Mesenteric fat pad (tissue), 1 donor: ENCODE measurements at regions not wholly inside any gene's neighbourhood (a gene's known extent, or its start where the extent isn't known, plus 50 kb on each side); places are given as distances from the start of the nearest gene placed in this dataset.
"Not testable (repeated sequence)": the region's sequence is repeated elsewhere in the genome, so short reads cannot be mapped to it uniquely, and the experiment has no call there.

Source experiments
- DNase-seq: peaks from one replicate; pipeline ENCODE4 v3.0.0-alpha.2; 2020; ENCODE audit warnings: low spot score
- donor health status: DM: yes; HTN: yes; CAD: no.

GRCh38 chr16:79947771-79948170 lies 347.2 kb upstream of the MAF start:
- no peak for DNase-seq

- no peak for DNase-seq
These were observed 345.7 kb upstream of the MAF start for GRCh38 chr16:79946252-79946651.

GRCh38 chr16:79943736-79944135 lies 343.2 kb upstream of the MAF start:
- no peak for DNase-seq

GRCh38 chr16:79938575-79938974 lies 338.0 kb upstream of the MAF start:
- DNase-seq: no peak

GRCh38 chr16:79937671-79938070 lies 337.1 kb upstream of the MAF start:
- not testable (repeated sequence) for DNase-seq

- no peak for DNase-seq
These were observed 333.1 kb upstream of the MAF start for GRCh38 chr16:79933603-79934002.

- no peak for DNase-seq
These were observed 332.0 kb upstream of the MAF start for GRCh38 chr16:79932572-79932971.

GRCh38 chr16:79931721-79932120 lies 331.2 kb upstream of the MAF start:
- no peak for DNase-seq

GRCh38 chr16:79929260-79929965 lies 328.9 kb upstream of the MAF start:
- DNase-seq: no peak

- no peak for DNase-seq
These were observed 327.8 kb upstream of the MAF start for GRCh38 chr16:79928142-79928873.

GRCh38 chr16:79926451-79927205 lies 326.1 kb upstream of the MAF start:
- no peak for DNase-seq

GRCh38 chr16:79923431-79923830 lies 322.9 kb upstream of the MAF start:
- no peak for DNase-seq

- DNase-seq: no peak
These were observed 320.1 kb upstream of the MAF start for GRCh38 chr16:79920685-79921084.

GRCh38 chr16:79918916-79919315 lies 318.4 kb upstream of the MAF start:
- no peak for DNase-seq

- no peak for DNase-seq
These were observed 315.2 kb upstream of the MAF start for GRCh38 chr16:79915761-79916160.

- DNase-seq: no peak
These were observed 314.6 kb upstream of the MAF start for GRCh38 chr16:79914961-79915720.

- DNase-seq: no peak
These were observed 312.2 kb upstream of the MAF start for GRCh38 chr16:79912592-79913310.

GRCh38 chr16:79911660-79912059 lies 311.1 kb upstream of the MAF start:
- no peak for DNase-seq

GRCh38 chr16:79909571-79909970 lies 309.0 kb upstream of the MAF start:
- no peak for DNase-seq

- no peak for DNase-seq
These were observed 302.9 kb upstream of the MAF start for GRCh38 chr16:79903471-79903870.

GRCh38 chr16:79902351-79902750 lies 301.8 kb upstream of the MAF start:
- no peak for DNase-seq
